A673 (cell line): ENCODE measurements at regions not wholly inside any gene's neighbourhood (a gene's known extent, or its start where the extent isn't known, plus 50 kb on each side); places are given as distances from the start of the nearest gene placed in this dataset.

Experiments
- BruUV-seq: library from RNA; stranded (reverse); fragments of 400-500 nt; replicated peaks from 2 replicates; lab custom pipeline; 2021; lab: Mats Ljungman, UMichigan
- CTCF ChIA-PET: fragments of 300-600 bp; sonication (Branson Sonifier 250); formaldehyde crosslinking; loops from one replicate; lab custom pipeline; 2022; ENCODE audit warnings: antibody characterized with exemption; lab: Charles Lee
- POLR2A ChIA-PET: fragments of 300-600 bp; sonication (Branson Sonifier 250); formaldehyde crosslinking; loops from one replicate; lab custom pipeline; 2022; ENCODE audit warnings: antibody characterized with exemption; ENCODE audit not compliant: low non-redundant PET; lab: Charles Lee
- DNase-seq: peaks from one replicate; pipeline ENCODE4 v3.0.0-alpha.2; 2015; ENCODE audit warnings: low spot score
- H3K27ac ChIP-seq: fragments of 200-600 bp; sonication (generic); 2 replicates; pipeline ENCODE4 v1.5.1; 2016; ENCODE audit warnings: mixed run types, low read depth, mild to moderate bottlenecking, mixed read lengths, antibody characterized with exemption, low read length; ENCODE audit not compliant: poor library complexity, severe bottlenecking
- H3K27me3 ChIP-seq: fragments of 200-600 bp; sonication (generic); replicated peaks from 2 replicates; pipeline ENCODE4 v1.6.1; 2017; ENCODE audit warnings: mixed run types, low read depth, mild to moderate bottlenecking, mixed read lengths, antibody characterized with exemption, low read length; ENCODE audit not compliant: insufficient read depth, poor library complexity
- H3K36me3 ChIP-seq: fragments of 200-600 bp; sonication (generic); 2 replicates; pipeline ENCODE4 v1.6.1; 2016; ENCODE audit warnings: mixed run types, mild to moderate bottlenecking, mixed read lengths, antibody characterized with exemption, low read length; ENCODE audit not compliant: insufficient read depth, poor library complexity, severe bottlenecking
- H3K4me1 ChIP-seq: fragments of 200-600 bp; sonication (generic); 2 replicates; pipeline ENCODE4 v1.6.1; 2017; ENCODE audit warnings: mixed run types, mild to moderate bottlenecking, mixed read lengths, antibody characterized with exemption, low read length; ENCODE audit not compliant: insufficient read depth, poor library complexity, severe bottlenecking
- H3K4me3 ChIP-seq: fragments of 200-600 bp; sonication (generic); 2 replicates; pipeline ENCODE4 v1.5.1; 2016; ENCODE audit warnings: low read depth, mixed run types, mild to moderate bottlenecking, mixed read lengths, low read length; ENCODE audit not compliant: poor library complexity, severe bottlenecking
- H3K9me3 ChIP-seq: fragments of 200-600 bp; sonication (generic); 2 replicates; pipeline ENCODE4 v1.6.1; 2016; ENCODE audit warnings: mixed run types, low read depth, mild to moderate bottlenecking, mixed read lengths, antibody characterized with exemption, low read length; ENCODE audit not compliant: poor library complexity, severe bottlenecking
- EZH2 ChIP-seq: fragments of 200-600 bp; sonication (generic); IDR thresholded peaks from 2 replicates; pipeline ENCODE4 v1.6.1; 2017; ENCODE audit warnings: borderline replicate concordance, low read depth, mild to moderate bottlenecking, mixed read lengths, antibody characterized with exemption, low read length; ENCODE audit not compliant: poor library complexity, severe bottlenecking
- intact Hi-C: fragments of 100-400 bp; cut with micrococcal nuclease; formaldehyde crosslinking; loops from one replicate; pipeline ENCODE4 v1.10.0; 2022; ENCODE audit not compliant: unreplicated experiment
- TF ChIP-seq, protein P1 (sequence below): fragments of 300-800, 200-600 bp; sonication (generic); conservative IDR thresholded peaks from 2 replicates; pipeline ENCODE4 v1.5.1; 2017; ENCODE audit warnings: low read depth, mild to moderate bottlenecking, antibody characterized with exemption, low read length, moderate library complexity, mixed read lengths

- no peak for DNase-seq
- CTCF ChIA-PET: no interaction called here
- Histone ChIP-seq H3K4me1 (no peaks in the 10 kb centered on the region), H3K9me3 (no peaks in the 10 kb centered on the region), H3K27ac (no peak overlapping the region), H3K36me3 (no peaks in the 10 kb centered on the region), H3K27me3 (no peaks in the 10 kb centered on the region), H3K4me3 (no peak overlapping the region)
- TF ChIP-seq, protein P1, sequence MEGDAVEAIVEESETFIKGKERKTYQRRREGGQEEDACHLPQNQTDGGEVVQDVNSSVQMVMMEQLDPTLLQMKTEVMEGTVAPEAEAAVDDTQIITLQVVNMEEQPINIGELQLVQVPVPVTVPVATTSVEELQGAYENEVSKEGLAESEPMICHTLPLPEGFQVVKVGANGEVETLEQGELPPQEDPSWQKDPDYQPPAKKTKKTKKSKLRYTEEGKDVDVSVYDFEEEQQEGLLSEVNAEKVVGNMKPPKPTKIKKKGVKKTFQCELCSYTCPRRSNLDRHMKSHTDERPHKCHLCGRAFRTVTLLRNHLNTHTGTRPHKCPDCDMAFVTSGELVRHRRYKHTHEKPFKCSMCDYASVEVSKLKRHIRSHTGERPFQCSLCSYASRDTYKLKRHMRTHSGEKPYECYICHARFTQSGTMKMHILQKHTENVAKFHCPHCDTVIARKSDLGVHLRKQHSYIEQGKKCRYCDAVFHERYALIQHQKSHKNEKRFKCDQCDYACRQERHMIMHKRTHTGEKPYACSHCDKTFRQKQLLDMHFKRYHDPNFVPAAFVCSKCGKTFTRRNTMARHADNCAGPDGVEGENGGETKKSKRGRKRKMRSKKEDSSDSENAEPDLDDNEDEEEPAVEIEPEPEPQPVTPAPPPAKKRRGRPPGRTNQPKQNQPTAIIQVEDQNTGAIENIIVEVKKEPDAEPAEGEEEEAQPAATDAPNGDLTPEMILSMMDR: no peak
- TF ChIP-seq EZH2: no peak
- BruUV-seq: no TSS peak
- intact Hi-C loops: no loop called here
- POLR2A ChIA-PET: interaction anchor here (0.6 kb wide), 1 partner anchor 291 kb away, joined by 3 read pairs; no protein-coding TSS in a partner anchor
These were observed 187.6 kb downstream of the DICER1 start for GRCh38 chr14:94969766-94970165.

DNA sequence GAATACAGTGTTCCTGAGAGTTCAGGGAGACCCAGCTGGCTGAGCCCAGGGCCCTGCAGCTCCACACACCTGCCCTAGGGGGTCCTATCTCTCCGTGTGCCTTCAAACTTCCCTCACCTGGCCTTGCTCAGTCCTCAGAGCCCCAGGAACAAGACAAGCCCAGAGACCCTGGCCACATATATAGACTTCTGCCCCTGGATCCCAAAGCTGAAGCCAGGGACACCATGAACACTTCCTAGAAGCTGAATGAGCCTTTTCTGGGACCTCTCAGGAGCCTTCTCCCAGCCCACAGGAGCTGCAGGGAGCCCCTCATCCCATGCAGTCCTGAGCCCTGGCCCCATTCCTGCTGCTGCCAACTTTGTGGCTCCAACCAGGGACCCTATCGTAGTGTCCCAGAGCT lies 190.5 kb downstream of the DICER1 start:
- ChIA-PET POLR2A (no interaction called here), CTCF (no interaction called here)
- H3K36me3 ChIP-seq: no peaks in the 10 kb centered on the region
- intact Hi-C loops: no loop called here
- H3K9me3 ChIP-seq: no peaks in the 10 kb centered on the region
- H3K4me1 ChIP-seq: no peaks in the 10 kb centered on the region
- TF ChIP-seq, protein P1: no peak
- no peak for TF ChIP-seq EZH2
- no peak for DNase-seq
- no peaks in the 10 kb centered on the region for H3K27me3 ChIP-seq
- H3K4me3 ChIP-seq: no peak overlapping the region
- no peak overlapping the region for H3K27ac ChIP-seq
- BruUV-seq: no TSS peak

- no peak for DNase-seq
- TF ChIP-seq, protein P1: no peak
- H3K27ac ChIP-seq: no peak overlapping the region
- H3K27me3 ChIP-seq: no peaks in the 10 kb centered on the region
- BruUV-seq: no TSS peak
- intact Hi-C loops: no loop called here
- POLR2A ChIA-PET: no interaction called here
- H3K4me3 ChIP-seq: no peak overlapping the region
- no peaks in the 10 kb centered on the region for H3K4me1 ChIP-seq
- H3K9me3 ChIP-seq: no peaks in the 10 kb centered on the region
- CTCF ChIA-PET: no interaction called here
- H3K36me3 ChIP-seq: no peaks in the 10 kb centered on the region
These were observed 191.0 kb downstream of the DICER1 start for GRCh38 chr14:94966344-94966743.
